ENCODE measurements at regions not wholly inside any gene's neighbourhood (a gene's known extent, or its start where the extent isn't known, plus 50 kb on each side); places are given as distances from the start of the nearest gene placed in this dataset.

DNA sequence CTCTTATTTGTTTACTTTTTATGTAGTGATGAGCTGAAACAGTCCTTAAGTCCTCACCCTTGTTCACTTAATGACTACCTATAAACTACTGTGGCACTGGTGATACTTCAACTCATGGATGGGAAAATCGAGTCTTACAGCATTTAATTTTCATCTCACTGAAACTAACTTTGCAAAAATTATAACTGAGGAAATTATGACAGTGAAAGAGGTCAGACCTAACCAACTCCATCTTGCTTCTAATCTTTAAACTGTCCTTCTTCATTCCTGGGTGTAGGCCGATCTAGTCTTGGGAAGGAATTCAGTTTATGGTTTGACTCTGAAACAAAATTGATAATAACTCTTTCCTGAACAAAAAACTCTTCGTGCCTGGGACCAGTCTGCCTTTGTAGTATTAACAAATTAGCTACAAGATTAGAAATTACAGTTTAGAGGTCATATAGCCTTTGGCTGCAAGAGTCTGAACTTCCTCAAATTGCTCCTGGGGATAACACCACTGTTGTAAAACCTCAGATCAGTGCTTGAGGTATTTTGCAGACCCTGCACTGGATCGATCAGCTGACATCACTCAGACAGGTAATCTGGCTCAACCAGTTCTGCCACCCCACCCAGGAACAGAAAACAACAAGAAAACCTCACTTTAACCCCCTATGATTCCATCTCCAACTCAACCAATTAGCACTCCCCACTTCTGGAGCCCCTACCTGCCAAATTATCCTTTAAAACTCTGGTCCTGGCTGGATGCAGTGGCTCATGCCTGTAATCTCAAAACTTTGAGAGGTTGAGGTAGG is 995.7 kb upstream of the PRKX start:
- H3K9me2 ChIP-seq (ENCODE audit: insufficient read depth): no peaks in the 10 kb centered on the region
- Mint-ChIP-seq H3K27ac (no peak overlapping the region; the same call in 1 of the 2 replicates), H3K9me3 (peaks cover 13% of the 10 kb centered on the region), H3K4me3 (no peak overlapping the region), H3K27me3 (ENCODE audit: insufficient read depth, low read depth, poor library complexity) (no peaks in the 10 kb centered on the region), H3K4me1 (no peaks in the 10 kb centered on the region), H3K36me3 (ENCODE audit: low read depth) (peaks cover 18% of the 10 kb centered on the region; the same call in 2 of the 3 replicates)
- no peak overlapping the region for H3K27ac ChIP-seq (ENCODE audit: low read depth)
- no peak for ATAC-seq
- no peaks in the 10 kb centered on the region for H4K20me1 ChIP-seq (replicated peaks; ENCODE audit: insufficient read depth)
- H3K36me3 ChIP-seq (ENCODE audit: insufficient read depth): no peaks in the 10 kb centered on the region
- no peaks in the 10 kb centered on the region for H3K79me2 ChIP-seq (replicated peaks; ENCODE audit: insufficient read depth)
- H3F3A ChIP-seq (replicated peaks; ENCODE audit: low read depth): no peaks in the 10 kb centered on the region
- DNase-seq (ENCODE audit: low spot score): no peak
- H3K27me3 ChIP-seq (ENCODE audit: insufficient read depth): no peaks in the 10 kb centered on the region
- no peak overlapping the region for H3K4me3 ChIP-seq
- 0 out of 2 replicates have a peak, but pooled peaks cover 3% of the 10 kb centered on the region for H3K4me1 ChIP-seq (ENCODE audit: insufficient read depth)
- TF ChIP-seq, protein P1, sequence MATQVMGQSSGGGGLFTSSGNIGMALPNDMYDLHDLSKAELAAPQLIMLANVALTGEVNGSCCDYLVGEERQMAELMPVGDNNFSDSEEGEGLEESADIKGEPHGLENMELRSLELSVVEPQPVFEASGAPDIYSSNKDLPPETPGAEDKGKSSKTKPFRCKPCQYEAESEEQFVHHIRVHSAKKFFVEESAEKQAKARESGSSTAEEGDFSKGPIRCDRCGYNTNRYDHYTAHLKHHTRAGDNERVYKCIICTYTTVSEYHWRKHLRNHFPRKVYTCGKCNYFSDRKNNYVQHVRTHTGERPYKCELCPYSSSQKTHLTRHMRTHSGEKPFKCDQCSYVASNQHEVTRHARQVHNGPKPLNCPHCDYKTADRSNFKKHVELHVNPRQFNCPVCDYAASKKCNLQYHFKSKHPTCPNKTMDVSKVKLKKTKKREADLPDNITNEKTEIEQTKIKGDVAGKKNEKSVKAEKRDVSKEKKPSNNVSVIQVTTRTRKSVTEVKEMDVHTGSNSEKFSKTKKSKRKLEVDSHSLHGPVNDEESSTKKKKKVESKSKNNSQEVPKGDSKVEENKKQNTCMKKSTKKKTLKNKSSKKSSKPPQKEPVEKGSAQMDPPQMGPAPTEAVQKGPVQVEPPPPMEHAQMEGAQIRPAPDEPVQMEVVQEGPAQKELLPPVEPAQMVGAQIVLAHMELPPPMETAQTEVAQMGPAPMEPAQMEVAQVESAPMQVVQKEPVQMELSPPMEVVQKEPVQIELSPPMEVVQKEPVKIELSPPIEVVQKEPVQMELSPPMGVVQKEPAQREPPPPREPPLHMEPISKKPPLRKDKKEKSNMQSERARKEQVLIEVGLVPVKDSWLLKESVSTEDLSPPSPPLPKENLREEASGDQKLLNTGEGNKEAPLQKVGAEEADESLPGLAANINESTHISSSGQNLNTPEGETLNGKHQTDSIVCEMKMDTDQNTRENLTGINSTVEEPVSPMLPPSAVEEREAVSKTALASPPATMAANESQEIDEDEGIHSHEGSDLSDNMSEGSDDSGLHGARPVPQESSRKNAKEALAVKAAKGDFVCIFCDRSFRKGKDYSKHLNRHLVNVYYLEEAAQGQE (IDR thresholded peaks at IDR 0.05; ENCODE audit: unreplicated experiment): no peak
- TF ChIP-seq POLR2AphosphoS5 (IDR thresholded peaks at IDR 0.05; ENCODE audit: low read depth) (no peak), EZH2 (IDR thresholded peaks at IDR 0.05; ENCODE audit: low read depth, unreplicated experiment) (no peak), ZNF331 (CRISPR knock-in tag; IDR thresholded peaks at IDR 0.05; ENCODE audit: low read depth) (no peak), ZNF114 (CRISPR knock-in tag; IDR thresholded peaks at IDR 0.05) (no peak), CREB1 (CRISPR knock-in tag; IDR thresholded peaks at IDR 0.05; ENCODE audit: low read depth) (no peak), EZH2phosphoT487 (IDR thresholded peaks at IDR 0.05; ENCODE audit: unreplicated experiment) (no peak), NANOG (IDR thresholded peaks at IDR 0.05; ENCODE audit: borderline replicate concordance) (no peak), JUNB (IDR thresholded peaks at IDR 0.05; ENCODE audit: unreplicated experiment) (no peak), STAT1 (IDR thresholded peaks at IDR 0.05; ENCODE audit: unreplicated experiment) (no peak)
- TF ChIP-seq, protein P2, sequence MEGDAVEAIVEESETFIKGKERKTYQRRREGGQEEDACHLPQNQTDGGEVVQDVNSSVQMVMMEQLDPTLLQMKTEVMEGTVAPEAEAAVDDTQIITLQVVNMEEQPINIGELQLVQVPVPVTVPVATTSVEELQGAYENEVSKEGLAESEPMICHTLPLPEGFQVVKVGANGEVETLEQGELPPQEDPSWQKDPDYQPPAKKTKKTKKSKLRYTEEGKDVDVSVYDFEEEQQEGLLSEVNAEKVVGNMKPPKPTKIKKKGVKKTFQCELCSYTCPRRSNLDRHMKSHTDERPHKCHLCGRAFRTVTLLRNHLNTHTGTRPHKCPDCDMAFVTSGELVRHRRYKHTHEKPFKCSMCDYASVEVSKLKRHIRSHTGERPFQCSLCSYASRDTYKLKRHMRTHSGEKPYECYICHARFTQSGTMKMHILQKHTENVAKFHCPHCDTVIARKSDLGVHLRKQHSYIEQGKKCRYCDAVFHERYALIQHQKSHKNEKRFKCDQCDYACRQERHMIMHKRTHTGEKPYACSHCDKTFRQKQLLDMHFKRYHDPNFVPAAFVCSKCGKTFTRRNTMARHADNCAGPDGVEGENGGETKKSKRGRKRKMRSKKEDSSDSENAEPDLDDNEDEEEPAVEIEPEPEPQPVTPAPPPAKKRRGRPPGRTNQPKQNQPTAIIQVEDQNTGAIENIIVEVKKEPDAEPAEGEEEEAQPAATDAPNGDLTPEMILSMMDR (conservative IDR thresholded peaks at IDR 0.05; ENCODE audit: low read depth in 2 of 2): no peak
- TF ChIP-seq, protein P3, sequence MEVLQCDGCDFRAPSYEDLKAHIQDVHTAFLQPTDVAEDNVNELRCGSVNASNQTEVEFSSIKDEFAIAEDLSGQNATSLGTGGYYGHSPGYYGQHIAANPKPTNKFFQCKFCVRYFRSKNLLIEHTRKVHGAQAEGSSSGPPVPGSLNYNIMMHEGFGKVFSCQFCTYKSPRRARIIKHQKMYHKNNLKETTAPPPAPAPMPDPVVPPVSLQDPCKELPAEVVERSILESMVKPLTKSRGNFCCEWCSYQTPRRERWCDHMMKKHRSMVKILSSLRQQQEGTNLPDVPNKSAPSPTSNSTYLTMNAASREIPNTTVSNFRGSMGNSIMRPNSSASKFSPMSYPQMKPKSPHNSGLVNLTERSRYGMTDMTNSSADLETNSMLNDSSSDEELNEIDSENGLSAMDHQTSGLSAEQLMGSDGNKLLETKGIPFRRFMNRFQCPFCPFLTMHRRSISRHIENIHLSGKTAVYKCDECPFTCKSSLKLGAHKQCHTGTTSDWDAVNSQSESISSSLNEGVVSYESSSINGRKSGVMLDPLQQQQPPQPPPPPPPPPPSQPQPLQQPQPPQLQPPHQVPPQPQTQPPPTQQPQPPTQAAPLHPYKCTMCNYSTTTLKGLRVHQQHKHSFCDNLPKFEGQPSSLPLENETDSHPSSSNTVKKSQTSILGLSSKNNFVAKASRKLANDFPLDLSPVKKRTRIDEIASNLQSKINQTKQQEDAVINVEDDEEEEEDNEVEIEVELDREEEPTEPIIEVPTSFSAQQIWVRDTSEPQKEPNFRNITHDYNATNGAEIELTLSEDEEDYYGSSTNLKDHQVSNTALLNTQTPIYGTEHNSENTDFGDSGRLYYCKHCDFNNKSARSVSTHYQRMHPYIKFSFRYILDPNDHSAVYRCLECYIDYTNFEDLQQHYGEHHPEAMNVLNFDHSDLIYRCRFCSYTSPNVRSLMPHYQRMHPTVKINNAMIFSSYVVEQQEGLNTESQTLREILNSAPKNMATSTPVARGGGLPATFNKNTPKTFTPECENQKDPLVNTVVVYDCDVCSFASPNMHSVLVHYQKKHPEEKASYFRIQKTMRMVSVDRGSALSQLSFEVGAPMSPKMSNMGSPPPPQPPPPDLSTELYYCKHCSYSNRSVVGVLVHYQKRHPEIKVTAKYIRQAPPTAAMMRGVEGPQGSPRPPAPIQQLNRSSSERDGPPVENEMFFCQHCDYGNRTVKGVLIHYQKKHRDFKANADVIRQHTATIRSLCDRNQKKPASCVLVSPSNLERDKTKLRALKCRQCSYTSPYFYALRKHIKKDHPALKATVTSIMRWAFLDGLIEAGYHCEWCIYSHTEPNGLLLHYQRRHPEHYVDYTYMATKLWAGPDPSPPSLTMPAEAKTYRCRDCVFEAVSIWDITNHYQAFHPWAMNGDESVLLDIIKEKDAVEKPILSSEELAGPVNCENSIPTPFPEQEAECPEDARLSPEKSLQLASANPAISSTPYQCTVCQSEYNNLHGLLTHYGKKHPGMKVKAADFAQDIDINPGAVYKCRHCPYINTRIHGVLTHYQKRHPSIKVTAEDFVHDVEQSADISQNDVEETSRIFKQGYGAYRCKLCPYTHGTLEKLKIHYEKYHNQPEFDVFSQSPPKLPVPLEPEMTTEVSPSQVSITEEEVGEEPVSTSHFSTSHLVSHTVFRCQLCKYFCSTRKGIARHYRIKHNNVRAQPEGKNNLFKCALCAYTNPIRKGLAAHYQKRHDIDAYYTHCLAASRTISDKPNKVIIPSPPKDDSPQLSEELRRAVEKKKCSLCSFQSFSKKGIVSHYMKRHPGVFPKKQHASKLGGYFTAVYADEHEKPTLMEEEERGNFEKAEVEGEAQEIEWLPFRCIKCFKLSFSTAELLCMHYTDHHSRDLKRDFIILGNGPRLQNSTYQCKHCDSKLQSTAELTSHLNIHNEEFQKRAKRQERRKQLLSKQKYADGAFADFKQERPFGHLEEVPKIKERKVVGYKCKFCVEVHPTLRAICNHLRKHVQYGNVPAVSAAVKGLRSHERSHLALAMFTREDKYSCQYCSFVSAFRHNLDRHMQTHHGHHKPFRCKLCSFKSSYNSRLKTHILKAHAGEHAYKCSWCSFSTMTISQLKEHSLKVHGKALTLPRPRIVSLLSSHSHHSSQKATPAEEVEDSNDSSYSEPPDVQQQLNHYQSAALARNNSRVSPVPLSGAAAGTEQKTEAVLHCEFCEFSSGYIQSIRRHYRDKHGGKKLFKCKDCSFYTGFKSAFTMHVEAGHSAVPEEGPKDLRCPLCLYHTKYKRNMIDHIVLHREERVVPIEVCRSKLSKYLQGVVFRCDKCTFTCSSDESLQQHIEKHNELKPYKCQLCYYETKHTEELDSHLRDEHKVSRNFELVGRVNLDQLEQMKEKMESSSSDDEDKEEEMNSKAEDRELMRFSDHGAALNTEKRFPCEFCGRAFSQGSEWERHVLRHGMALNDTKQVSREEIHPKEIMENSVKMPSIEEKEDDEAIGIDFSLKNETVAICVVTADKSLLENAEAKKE (CRISPR knock-in tag; IDR thresholded peaks at IDR 0.05): no peak
- TF ChIP-seq, protein P4, sequence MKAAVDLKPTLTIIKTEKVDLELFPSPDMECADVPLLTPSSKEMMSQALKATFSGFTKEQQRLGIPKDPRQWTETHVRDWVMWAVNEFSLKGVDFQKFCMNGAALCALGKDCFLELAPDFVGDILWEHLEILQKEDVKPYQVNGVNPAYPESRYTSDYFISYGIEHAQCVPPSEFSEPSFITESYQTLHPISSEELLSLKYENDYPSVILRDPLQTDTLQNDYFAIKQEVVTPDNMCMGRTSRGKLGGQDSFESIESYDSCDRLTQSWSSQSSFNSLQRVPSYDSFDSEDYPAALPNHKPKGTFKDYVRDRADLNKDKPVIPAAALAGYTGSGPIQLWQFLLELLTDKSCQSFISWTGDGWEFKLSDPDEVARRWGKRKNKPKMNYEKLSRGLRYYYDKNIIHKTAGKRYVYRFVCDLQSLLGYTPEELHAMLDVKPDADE (IDR thresholded peaks at IDR 0.05): no peak
- no peak overlapping the region for H3K4me2 ChIP-seq
- H2AFZ ChIP-seq: no peak overlapping the region
